Posterior cingulate gyrus (tissue), 11 donors: ENCODE measurements at regions not wholly inside any gene's neighbourhood (a gene's known extent, or its start where the extent isn't known, plus 50 kb on each side); places are given as distances from the start of the nearest gene placed in this dataset.

Experiments used
- DNase-seq, 10 donors: peaks; one replicate each; pipeline versions ENCODE4 v3.0.0 to v3.0.0-alpha.2; 2020 to 2021; ENCODE audit warnings: mixed read lengths in 3 of 10
- intact Hi-C: fragments of 100-400 bp; cut with DNase I; formaldehyde crosslinking; loops from one replicate; pipeline ENCODE4 v1.15.1; 2023

GRCh38 chr10:36344240-36345174 lies 702.4 kb upstream of the FZD8 start:
- intact Hi-C loops: no loop called here

GRCh38 chr10:36342781-36343180 lies 700.7 kb upstream of the FZD8 start:
- no peak for DNase-seq
- intact Hi-C loops: no loop called here

More at GRCh38 chr10:36344240-36345174, 702.4 kb upstream of the FZD8 start:
- peak in 1 of 10 donors; percentile 9 for DNase-seq

GRCh38 chr10:36341471-36341870 lies 699.4 kb upstream of the FZD8 start:
- intact Hi-C loops: no loop called here
- DNase-seq: no peak

- no peak for DNase-seq
- intact Hi-C loops: no loop called here
These were observed 694.2 kb upstream of the FZD8 start for GRCh38 chr10:36336315-36336714.

GRCh38 chr10:36333446-36333845 lies 691.4 kb upstream of the FZD8 start:
- intact Hi-C loops: no loop called here
- DNase-seq: no peak

- no peak for DNase-seq
- intact Hi-C loops: no loop called here
These were observed 690.8 kb upstream of the FZD8 start for GRCh38 chr10:36332926-36333325.

GRCh38 chr10:36331121-36331520 lies 689.0 kb upstream of the FZD8 start:
- no peak for DNase-seq
- intact Hi-C loops: no loop called here

- DNase-seq: no peak
- intact Hi-C loops: no loop called here
These were observed 683.7 kb upstream of the FZD8 start for GRCh38 chr10:36325815-36326214.

- DNase-seq: no peak
- intact Hi-C loops: no loop called here
These were observed 682.7 kb upstream of the FZD8 start for GRCh38 chr10:36324831-36325230.

GRCh38 chr10:36313142-36313541 lies 671.0 kb upstream of the FZD8 start:
- intact Hi-C loops: no loop called here
- DNase-seq: no peak

- intact Hi-C loops: no loop called here
- DNase-seq: no peak
These were observed 661.8 kb upstream of the FZD8 start for GRCh38 chr10:36303896-36304295.

- intact Hi-C loops: no loop called here
- DNase-seq: no peak
These were observed 660.0 kb upstream of the FZD8 start for GRCh38 chr10:36302086-36302485.

- no peak for DNase-seq
- intact Hi-C loops: no loop called here
These were observed 659.4 kb upstream of the FZD8 start for GRCh38 chr10:36301539-36301938.

- no peak for DNase-seq
These were observed 659.0 kb upstream of the FZD8 start for GRCh38 chr10:36301139-36301538.

GRCh38 chr10:36283827-36284226 lies 641.7 kb upstream of the FZD8 start:
- intact Hi-C loops: no loop called here
- DNase-seq: peak in 1 of 10 donors; percentile 75

More at GRCh38 chr10:36301139-36301538, 659.0 kb upstream of the FZD8 start:
- intact Hi-C loops: no loop called here

- DNase-seq: no peak
- intact Hi-C loops: no loop called here
These were observed 639.8 kb upstream of the FZD8 start for GRCh38 chr10:36281831-36282331.

- intact Hi-C loops: no loop called here
- no peak for DNase-seq
These were observed 638.9 kb upstream of the FZD8 start for GRCh38 chr10:36280890-36281499.

- intact Hi-C loops: no loop called here
These were observed 638.2 kb upstream of the FZD8 start for GRCh38 chr10:36280321-36280741.

GRCh38 chr10:36278176-36278575 lies 636.1 kb upstream of the FZD8 start:
- DNase-seq: no peak
- intact Hi-C loops: no loop called here

More at GRCh38 chr10:36280321-36280741, 638.2 kb upstream of the FZD8 start:
- DNase-seq: no peak

GRCh38 chr10:36277459-36277858 lies 635.4 kb upstream of the FZD8 start:
- no peak for DNase-seq
- intact Hi-C loops: no loop called here

GRCh38 chr10:36271627-36272340 lies 629.7 kb upstream of the FZD8 start:
- intact Hi-C loops: no loop called here
- DNase-seq: no peak
